Mesothelial cell of epicardium (in vitro differentiated cells): ENCODE measurements at regions not wholly inside any gene's neighbourhood (a gene's known extent, or its start where the extent isn't known, plus 50 kb on each side); places are given as distances from the start of the nearest gene placed in this dataset.
"Not testable (repeated sequence)": the region's sequence is repeated elsewhere in the genome, so short reads cannot be mapped to it uniquely, and the experiment has no call there.

Experiments used
- DNase-seq, 2 experiments: peaks; one replicate each; pipeline ENCODE4 v3.0.0; 2021; ENCODE audit warnings: low spot score in 2 of 2; ENCODE audit not compliant: unreplicated experiment in 2 of 2
- H3K27ac Mint-ChIP-seq: 2 replicates; pipeline ENCODE4 v1.8.0; 2021; ENCODE audit warnings: mixed read lengths
- H3K27me3 Mint-ChIP-seq: 2 replicates; pipeline ENCODE4 v1.8.0; 2021; ENCODE audit warnings: low read depth, mixed read lengths
- H3K36me3 Mint-ChIP-seq: 2 replicates; pipeline ENCODE4 v1.8.0; 2021; ENCODE audit warnings: mixed read lengths
- H3K4me1 Mint-ChIP-seq: 2 replicates; pipeline ENCODE4 v1.8.0; 2021; ENCODE audit warnings: mixed read lengths
- H3K4me3 Mint-ChIP-seq: 2 replicates; pipeline ENCODE4 v1.8.0; 2021; ENCODE audit warnings: mild to moderate bottlenecking, moderate library complexity, mixed read lengths
- H3K9me3 Mint-ChIP-seq: 2 replicates; pipeline ENCODE4 v1.8.0; 2021; ENCODE audit warnings: mixed read lengths
- TF ChIP-seq, protein P1 (sequence below): fragments of 200-600 bp; sonication (generic); IDR thresholded peaks from one replicate; pipeline ENCODE4 v1.5.0; 2021; ENCODE audit warnings: antibody characterized with exemption; ENCODE audit not compliant: unreplicated experiment

DNA sequence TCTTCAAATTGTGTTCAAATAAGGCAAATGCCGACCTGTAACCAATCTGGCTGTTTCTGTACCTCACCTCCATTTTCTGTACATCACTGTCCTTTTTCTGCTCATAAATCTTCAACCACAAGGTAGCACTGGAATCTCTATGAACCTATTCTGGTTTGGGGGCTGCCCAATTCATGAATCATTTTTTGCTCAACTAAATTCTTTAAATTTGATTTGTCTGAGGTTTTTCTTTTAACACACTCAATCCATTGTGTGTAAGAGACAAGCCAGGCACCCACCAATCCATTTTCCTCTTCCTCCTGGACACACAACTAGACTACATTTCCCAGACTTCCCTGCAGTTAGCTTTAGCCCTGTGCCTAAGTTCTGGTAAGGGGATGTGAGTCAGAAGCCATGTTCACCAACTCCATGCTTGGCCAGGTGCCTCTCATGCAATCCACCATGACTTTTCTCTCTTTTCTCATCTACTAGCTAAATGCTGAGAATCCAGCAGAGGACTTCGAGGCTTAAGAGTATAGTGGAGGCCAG is 193.2 kb upstream of the KLF3 start:
- H3K27me3 Mint-ChIP-seq: no peaks in the 10 kb centered on the region
- peaks cover 5% of the 10 kb centered on the region for H3K4me1 Mint-ChIP-seq
- TF ChIP-seq, protein P1, sequence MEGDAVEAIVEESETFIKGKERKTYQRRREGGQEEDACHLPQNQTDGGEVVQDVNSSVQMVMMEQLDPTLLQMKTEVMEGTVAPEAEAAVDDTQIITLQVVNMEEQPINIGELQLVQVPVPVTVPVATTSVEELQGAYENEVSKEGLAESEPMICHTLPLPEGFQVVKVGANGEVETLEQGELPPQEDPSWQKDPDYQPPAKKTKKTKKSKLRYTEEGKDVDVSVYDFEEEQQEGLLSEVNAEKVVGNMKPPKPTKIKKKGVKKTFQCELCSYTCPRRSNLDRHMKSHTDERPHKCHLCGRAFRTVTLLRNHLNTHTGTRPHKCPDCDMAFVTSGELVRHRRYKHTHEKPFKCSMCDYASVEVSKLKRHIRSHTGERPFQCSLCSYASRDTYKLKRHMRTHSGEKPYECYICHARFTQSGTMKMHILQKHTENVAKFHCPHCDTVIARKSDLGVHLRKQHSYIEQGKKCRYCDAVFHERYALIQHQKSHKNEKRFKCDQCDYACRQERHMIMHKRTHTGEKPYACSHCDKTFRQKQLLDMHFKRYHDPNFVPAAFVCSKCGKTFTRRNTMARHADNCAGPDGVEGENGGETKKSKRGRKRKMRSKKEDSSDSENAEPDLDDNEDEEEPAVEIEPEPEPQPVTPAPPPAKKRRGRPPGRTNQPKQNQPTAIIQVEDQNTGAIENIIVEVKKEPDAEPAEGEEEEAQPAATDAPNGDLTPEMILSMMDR: no peak
- DNase-seq: no peak
- peaks cover 16% of the 10 kb centered on the region for H3K9me3 Mint-ChIP-seq
- no peak overlapping the region for H3K27ac Mint-ChIP-seq
- no peak overlapping the region for H3K4me3 Mint-ChIP-seq
- H3K36me3 Mint-ChIP-seq: peaks cover 5% of the 10 kb centered on the region

DNA sequence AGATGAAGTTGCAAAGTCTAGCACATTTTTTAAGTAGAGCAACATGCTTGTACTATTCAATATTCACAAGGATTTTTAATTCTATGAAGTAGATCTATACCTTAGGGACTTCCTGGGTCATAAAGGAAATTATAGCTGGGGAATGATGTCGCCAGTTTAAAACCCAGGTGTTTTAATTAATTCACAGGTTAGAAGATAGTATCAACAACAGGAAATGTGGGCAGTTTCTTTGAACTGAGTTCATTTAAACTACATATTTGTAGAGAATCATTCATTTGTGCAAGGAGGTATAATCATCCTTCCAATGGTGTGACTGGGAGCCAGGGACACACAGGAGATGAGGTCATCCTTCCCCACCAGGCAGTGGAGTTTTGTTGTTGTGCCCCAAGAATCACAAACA is 181.3 kb upstream of the KLF3 start:
- DNase-seq: no peak
- Mint-ChIP-seq H3K36me3 (no peaks in the 10 kb centered on the region), H3K27ac (no peak overlapping the region), H3K4me1 (no peaks in the 10 kb centered on the region), H3K4me3 (no peak overlapping the region), H3K9me3 (peaks cover 10% of the 10 kb centered on the region), H3K27me3 (peaks cover 2% of the 10 kb centered on the region)
- TF ChIP-seq, protein P1: no peak

DNA sequence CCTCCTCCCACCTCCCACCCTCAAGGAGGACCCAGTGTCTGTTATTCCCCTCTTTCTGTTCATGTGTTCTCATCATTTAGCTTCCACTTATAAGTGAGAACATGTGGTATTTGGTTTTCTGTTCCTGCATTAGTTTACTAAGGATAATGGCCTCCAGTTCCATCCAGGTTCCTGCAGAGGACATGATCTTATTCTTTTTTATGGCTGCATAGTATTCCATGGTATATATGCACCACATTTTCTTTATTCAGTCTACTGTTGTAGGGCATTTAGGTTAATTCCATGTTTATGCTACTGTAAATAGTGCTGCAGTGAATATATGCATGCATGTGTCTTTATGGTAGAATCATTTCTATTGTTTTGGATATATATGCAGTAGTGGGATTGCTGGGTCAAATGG is 180.4 kb upstream of the KLF3 start:
- not testable (repeated sequence) for H3K36me3 Mint-ChIP-seq, H3K4me1 Mint-ChIP-seq, H3K27me3 Mint-ChIP-seq, H3K27ac Mint-ChIP-seq, H3K9me3 Mint-ChIP-seq, H3K4me3 Mint-ChIP-seq, DNase-seq

DNA sequence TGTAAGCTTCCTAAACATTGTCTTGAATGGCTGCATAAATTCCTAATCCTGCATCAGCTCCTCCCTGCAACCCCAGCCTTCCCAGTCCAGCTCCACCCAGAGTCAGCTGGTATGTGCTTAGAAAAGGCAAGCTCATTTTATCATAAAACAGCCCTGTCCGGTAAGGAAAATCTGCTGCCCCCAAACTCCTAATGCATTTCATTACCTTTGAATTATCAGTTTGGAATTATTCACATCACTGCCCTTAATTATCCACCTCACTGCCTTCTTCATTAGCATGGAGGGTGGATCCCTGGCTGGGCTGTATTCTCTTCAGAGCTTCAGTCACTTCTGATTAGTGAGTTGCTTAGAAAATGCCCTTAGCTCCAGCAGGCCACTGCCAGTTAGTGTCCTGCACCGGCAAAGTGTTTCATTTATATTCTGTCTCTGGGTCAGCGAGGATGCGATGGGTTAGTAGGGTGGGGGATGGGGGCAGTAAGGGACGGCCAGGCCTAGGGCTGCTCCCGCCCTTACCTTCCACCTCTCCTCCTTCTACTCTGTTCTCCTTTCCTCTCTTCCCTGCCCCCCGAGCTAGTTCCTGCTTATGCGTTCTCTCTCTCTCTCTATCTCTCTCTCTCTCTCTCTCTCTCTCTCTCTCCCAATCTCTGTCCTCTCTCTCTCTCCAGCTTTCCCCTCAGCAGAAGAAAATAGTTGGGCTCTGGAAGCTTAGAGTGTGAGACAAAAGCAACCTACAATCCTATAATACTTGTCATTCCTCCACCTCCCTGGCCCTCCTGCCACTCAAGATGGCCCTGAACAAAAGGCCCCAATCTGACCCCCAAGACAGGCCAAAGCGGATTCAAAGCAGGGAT is 174.8 kb upstream of the KLF3 start:
- DNase-seq: no peak
- peaks cover 16% of the 10 kb centered on the region for H3K4me1 Mint-ChIP-seq

DNA sequence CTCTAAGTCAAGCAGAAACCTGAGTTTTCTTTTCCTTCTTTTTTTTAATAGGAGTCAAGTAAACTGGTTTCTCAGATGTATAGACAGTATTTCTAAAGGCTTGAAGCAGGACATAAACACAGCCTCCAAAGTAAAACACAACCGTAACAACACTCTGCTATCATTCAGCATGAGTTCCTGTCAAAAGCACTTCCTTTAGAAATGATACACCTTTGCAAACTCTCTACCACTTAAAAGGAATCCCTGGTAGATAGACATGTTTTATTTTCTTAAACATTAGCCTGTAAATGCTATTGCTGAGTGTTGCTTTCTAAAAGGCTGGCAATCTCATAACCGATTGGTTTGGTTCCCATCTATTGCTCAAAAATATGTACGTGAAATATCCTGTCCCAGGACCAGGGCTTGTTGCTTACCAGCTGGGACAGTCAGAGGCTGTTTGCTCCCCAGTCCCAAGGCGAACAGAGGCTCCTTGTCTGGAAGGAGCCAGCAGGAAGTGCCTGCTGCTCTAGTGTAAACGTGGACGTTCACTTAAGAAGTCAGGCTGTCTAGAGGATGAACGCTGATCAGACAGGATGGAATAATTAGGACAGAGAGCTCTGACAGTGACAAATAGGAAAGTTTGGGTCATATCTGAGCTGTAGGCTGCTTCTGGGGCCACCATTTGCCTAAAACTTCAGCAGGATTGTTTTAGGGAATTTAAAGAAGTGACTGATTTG is 173.9 kb upstream of the KLF3 start:
- TF ChIP-seq, protein P1: no peak
- no peak for DNase-seq
- Mint-ChIP-seq H3K27ac (peak overlapping the region; percentile 85), H3K4me3 (no peak overlapping the region), H3K9me3 (no peaks in the 10 kb centered on the region), H3K27me3 (no peaks in the 10 kb centered on the region), H3K4me1 (peaks cover 16% of the 10 kb centered on the region), H3K36me3 (no peaks in the 10 kb centered on the region)

More for the DNA sequence above, 174.8 kb upstream of the KLF3 start:
- no peak overlapping the region for H3K4me3 Mint-ChIP-seq
- peak overlapping the region; percentile 54 for H3K27ac Mint-ChIP-seq
- H3K27me3 Mint-ChIP-seq: no peaks in the 10 kb centered on the region
- TF ChIP-seq, protein P1: no peak
- no peaks in the 10 kb centered on the region for H3K9me3 Mint-ChIP-seq
- no peaks in the 10 kb centered on the region for H3K36me3 Mint-ChIP-seq

DNA sequence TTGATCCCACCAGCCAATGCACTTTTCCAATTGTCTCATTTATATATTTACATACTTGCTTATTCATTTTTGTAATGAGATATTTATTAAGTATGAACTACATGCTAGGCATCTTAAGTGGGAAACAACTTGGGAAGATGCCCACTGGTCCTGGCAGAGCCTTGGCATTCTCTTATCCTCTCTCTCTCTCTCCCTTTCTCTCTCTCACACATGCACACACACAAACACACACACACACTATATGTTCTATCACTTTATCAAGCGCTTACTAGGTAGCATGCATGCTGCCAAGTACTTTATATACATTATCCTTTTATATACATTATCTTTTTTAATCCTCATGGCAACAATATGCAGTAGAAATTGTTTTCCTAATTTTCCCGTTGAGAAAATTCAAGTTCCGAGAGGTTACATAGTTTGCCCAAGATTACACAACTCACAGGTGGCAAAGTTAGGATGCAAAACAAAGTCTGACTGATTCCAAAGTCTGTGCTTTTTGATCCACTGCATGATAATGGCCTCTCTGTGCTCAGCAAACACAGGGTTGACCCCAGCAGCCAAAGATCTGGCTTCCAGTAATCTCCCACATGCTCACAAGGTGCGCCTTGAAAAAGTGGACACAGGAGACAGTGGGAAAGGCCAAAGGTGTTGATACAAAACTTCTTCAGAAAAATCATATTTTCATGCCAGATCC is 173.1 kb upstream of the KLF3 start:
- DNase-seq: no peak
- Mint-ChIP-seq H3K4me1 (peaks cover 16% of the 10 kb centered on the region), H3K4me3 (no peak overlapping the region), H3K27ac (no peak overlapping the region), H3K9me3 (no peaks in the 10 kb centered on the region), H3K36me3 (no peaks in the 10 kb centered on the region), H3K27me3 (no peaks in the 10 kb centered on the region)
- TF ChIP-seq, protein P1: no peak
